HUES48 (cell line): ENCODE measurements at regions not wholly inside any gene's neighbourhood (a gene's known extent, or its start where the extent isn't known, plus 50 kb on each side); places are given as distances from the start of the nearest gene placed in this dataset.

Experiments
- H3K27ac ChIP-seq: one replicate; pipeline ENCODE4 v1.7.0; 2013; ENCODE audit warnings: low read depth, low read length, inconsistent platforms
- H3K27me3 ChIP-seq: 2 replicates; pipeline ENCODE4 v1.6.1; 2013; ENCODE audit warnings: mild to moderate bottlenecking, low read length; ENCODE audit not compliant: control insufficient read depth, insufficient read depth
- H3K36me3 ChIP-seq: 2 replicates; pipeline ENCODE4 v1.6.1; 2013; ENCODE audit warnings: low read length; ENCODE audit not compliant: control insufficient read depth, insufficient read depth
- H3K4me1 ChIP-seq: 2 replicates; pipeline ENCODE4 v1.6.1; 2013; ENCODE audit warnings: mild to moderate bottlenecking, low read length; ENCODE audit not compliant: control insufficient read depth, insufficient read depth
- H3K4me3 ChIP-seq: 2 replicates; pipeline ENCODE4 v1.5.1; 2013; ENCODE audit warnings: mild to moderate bottlenecking, low read depth, low read length
- H3K9ac ChIP-seq: 2 replicates; pipeline ENCODE4 v1.6.1; 2013; ENCODE audit warnings: mild to moderate bottlenecking, low read depth, low read length, moderate library complexity
- H3K9me3 ChIP-seq: 2 replicates; pipeline ENCODE4 v1.6.1; 2013; ENCODE audit warnings: low read length; ENCODE audit not compliant: control insufficient read depth, insufficient read depth

DNA sequence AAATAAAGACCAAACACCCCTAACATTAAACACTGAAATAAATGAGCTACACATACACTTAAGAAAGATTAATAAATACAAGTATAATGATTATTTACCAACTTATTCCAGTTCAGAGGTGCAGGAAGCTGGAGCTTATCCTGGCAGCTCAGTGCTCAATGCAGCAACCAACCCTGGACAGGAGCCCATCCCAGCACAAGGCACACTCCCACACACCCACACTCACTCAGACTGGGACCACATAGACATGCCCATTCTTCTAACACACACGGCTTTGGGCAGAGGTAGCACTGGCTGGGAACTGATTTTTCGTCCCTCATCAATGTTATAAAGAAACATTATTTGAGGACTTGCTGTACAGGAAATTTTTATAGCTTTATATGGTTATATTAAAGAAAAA is 797.4 kb downstream of the RPS29 start:
- Histone ChIP-seq H3K9me3 (no peaks in the 10 kb centered on the region), H3K36me3 (no peaks in the 10 kb centered on the region), H3K9ac (no peak overlapping the region), H3K4me3 (no peak overlapping the region), H3K4me1 (no peaks in the 10 kb centered on the region), H3K27me3 (no peaks in the 10 kb centered on the region), H3K27ac (no peak overlapping the region)

DNA sequence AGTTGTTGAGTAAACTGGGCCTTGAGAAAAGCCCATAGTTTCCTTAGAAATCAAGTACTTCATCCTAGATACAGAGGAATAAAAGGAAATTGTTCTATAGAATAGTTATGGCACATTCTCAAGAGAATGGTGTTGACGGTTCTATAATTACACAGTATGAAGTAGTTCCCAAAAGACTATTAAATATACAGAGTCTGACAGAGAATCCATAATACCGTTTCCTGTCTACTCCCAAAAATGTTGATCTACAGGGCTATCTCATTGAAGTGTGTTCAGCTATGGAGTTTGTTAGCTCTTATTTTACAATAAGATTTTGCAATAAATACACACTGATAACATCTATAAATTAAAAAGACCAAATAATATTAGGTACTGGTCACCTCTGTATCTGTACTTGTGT is 799.7 kb downstream of the RPS29 start:
- no peaks in the 10 kb centered on the region for H3K4me1 ChIP-seq
- no peak overlapping the region for H3K4me3 ChIP-seq
- no peaks in the 10 kb centered on the region for H3K9me3 ChIP-seq

DNA sequence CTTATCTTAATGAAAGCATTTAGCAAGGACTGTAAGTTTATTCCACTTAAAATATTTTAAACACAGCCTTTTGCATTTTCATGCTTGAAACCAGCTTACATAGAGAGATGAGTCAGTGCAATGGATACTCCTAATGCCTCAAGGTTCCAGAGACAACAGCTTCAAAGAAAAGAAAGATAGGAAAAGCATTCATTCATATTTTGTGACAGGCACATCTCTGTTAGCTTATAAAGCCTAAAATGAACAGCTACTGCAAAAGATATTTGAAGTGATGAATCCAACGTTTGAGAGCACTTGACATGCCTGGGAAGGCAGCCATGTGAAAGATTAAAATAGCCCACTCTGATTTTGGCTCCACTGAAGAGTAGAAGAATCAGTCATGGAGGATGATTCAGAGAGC is 814.5 kb downstream of the RPS29 start:
- no peaks in the 10 kb centered on the region for H3K36me3 ChIP-seq
- peaks cover 4% of the 10 kb centered on the region; the same call in 1 of the 2 replicates for H3K9me3 ChIP-seq
- H3K27me3 ChIP-seq: no peaks in the 10 kb centered on the region
- H3K27ac ChIP-seq: no peak overlapping the region
- no peak overlapping the region for H3K4me3 ChIP-seq
- H3K9ac ChIP-seq: no peak overlapping the region
- H3K4me1 ChIP-seq: 0 out of 2 replicates have a peak, but pooled peaks cover 5% of the 10 kb centered on the region

More for the DNA sequence above, 799.7 kb downstream of the RPS29 start:
- no peak overlapping the region for H3K9ac ChIP-seq
- H3K36me3 ChIP-seq: no peaks in the 10 kb centered on the region
- H3K27ac ChIP-seq: no peak overlapping the region
- H3K27me3 ChIP-seq: no peaks in the 10 kb centered on the region

DNA sequence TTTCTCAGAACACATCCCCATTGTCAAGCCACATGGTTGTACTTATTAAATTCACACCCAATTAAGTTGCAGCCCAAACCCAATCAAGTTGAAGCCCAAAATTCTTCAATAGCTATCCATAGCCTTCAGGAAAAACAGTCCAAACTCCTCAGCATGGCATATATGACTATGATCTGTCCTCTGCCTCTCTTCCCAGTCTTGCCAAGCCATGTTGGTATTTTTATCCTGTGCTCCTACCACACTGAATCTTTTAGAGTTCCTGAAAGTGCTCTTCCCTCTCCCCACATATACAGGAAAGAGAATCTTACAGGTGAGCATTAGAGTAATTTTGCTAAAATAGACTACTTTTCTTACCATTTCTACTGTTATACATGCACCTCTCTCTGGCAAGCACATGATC is 834.9 kb downstream of the RPS29 start:
- no peaks in the 10 kb centered on the region for H3K36me3 ChIP-seq
- H3K4me3 ChIP-seq: no peak overlapping the region
- H3K9me3 ChIP-seq: no peaks in the 10 kb centered on the region
- H3K27me3 ChIP-seq: no peaks in the 10 kb centered on the region
- H3K4me1 ChIP-seq: peaks cover 11% of the 10 kb centered on the region; the same call in 1 of the 2 replicates
- no peak overlapping the region for H3K27ac ChIP-seq
- H3K9ac ChIP-seq: no peak overlapping the region

DNA sequence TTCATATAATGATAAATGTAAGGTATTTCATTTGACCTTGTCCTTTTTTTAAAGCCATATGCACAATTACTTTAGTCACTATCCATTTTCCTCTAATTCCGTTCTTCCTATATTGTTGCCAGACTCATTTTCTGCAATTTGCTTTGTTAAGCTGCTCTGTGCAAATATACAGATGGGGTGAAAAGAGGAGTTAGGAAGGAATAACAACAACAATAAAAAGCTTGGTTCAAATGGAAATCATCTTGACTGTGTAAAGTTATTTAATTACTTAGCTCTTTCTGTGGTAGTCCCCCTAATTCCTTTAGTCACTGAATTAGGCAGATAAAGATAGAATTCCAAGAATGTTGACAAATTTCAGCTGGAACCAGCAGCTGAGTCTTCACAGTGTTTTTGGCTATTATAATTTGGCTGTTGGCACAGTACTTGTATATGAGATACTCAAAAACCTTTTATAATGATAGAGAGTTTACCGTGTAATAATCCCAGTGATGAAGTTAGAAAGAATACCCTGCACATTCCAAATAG is 838.0 kb downstream of the RPS29 start:
- H3K4me1 ChIP-seq: peaks cover 11% of the 10 kb centered on the region; the same call in 1 of the 2 replicates
- no peak overlapping the region for H3K9ac ChIP-seq
- no peak overlapping the region for H3K4me3 ChIP-seq
- H3K27me3 ChIP-seq: no peaks in the 10 kb centered on the region
- no peaks in the 10 kb centered on the region for H3K9me3 ChIP-seq
- H3K27ac ChIP-seq: no peak overlapping the region
- no peaks in the 10 kb centered on the region for H3K36me3 ChIP-seq

DNA sequence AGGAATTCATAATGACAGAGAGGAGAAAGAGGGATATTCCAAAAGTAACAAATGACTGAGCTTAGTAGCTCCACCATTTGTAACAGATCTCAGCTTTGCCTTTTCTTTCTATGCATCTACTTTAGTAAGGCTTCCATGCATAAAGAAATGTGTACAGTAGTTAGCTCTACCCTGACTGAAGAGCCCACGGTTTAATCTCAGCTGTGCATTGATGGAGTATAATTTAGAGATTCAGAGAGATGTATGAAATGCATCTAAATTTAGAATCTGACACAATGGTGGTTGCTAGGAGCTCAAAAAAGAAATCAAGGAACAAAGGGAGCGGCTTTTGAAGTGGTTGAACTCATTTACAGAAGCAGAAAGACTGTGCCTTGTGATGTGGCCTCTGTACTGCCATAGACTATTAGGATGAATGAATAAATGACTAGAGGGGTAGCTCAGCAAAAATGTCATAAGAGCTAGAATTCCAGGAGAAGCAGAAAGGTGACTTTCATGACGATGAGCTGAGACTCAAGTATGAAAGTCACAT is 838.6 kb downstream of the RPS29 start:
- Histone ChIP-seq H3K4me3 (no peak overlapping the region), H3K27me3 (no peaks in the 10 kb centered on the region), H3K4me1 (peaks cover 11% of the 10 kb centered on the region; the same call in 1 of the 2 replicates), H3K27ac (no peak overlapping the region), H3K9me3 (no peaks in the 10 kb centered on the region), H3K36me3 (no peaks in the 10 kb centered on the region), H3K9ac (no peak overlapping the region)

DNA sequence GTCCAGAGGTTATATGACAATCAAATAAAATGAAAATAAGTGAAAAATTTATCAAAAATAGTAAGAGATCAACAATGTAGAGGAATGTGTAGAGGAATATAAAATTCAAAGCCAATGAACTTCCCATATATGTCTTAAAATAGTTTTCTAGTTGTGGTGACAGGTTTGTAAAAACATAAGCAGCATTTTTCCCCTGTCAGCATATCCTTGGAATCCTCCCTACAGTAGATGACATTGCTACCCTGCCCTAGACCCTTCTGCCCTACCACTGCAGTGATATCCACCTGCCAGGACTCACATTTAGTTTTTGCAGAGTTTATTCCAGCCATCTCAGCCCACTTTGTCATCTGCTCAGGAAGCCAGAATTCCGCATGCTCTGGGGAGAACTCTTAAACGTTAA is 842.0 kb downstream of the RPS29 start:
- Histone ChIP-seq H3K4me3 (no peak overlapping the region), H3K4me1 (peaks cover 11% of the 10 kb centered on the region; the same call in 1 of the 2 replicates), H3K36me3 (no peaks in the 10 kb centered on the region), H3K27me3 (no peaks in the 10 kb centered on the region), H3K9me3 (no peaks in the 10 kb centered on the region), H3K27ac (no peak overlapping the region), H3K9ac (no peak overlapping the region)

DNA sequence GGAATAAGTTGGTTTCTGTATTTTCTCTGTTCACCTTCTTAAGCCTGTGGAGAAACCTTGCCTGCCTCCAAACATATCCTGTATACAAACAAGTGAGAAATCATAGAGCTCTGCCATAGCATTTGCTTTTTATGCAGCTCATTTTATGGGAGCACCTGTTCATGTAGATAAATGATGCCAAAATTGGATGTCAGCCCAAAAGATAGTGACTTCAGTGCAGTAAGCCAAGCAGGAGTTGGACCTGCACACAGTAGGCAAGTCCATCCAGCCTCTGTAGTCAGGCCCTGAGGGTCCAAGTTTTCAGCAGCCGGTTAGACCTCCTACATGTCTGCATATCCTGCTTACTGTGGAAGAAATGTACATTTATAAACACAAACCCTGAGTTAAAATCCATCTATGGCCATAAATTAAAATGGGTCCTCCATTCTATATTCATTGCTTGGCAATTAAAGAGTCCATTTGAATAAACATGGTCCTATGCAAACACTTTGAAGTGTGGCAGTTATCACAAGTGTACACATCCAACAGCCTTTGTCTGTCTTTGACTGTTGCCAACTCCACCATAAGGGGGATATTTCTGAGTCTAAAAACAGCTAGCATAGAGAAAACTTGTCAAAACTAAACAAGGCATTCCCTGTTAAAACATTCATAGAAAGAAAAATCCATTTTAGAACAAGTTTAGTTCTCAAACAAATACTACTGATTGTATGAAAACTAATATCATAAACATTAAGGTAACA is 847.8 kb downstream of the RPS29 start:
- no peak overlapping the region for H3K4me3 ChIP-seq
- no peak overlapping the region for H3K27ac ChIP-seq
- H3K4me1 ChIP-seq: no peaks in the 10 kb centered on the region
- no peak overlapping the region for H3K9ac ChIP-seq
- H3K9me3 ChIP-seq: peaks cover 24% of the 10 kb centered on the region
- no peaks in the 10 kb centered on the region for H3K36me3 ChIP-seq
- H3K27me3 ChIP-seq: no peaks in the 10 kb centered on the region

DNA sequence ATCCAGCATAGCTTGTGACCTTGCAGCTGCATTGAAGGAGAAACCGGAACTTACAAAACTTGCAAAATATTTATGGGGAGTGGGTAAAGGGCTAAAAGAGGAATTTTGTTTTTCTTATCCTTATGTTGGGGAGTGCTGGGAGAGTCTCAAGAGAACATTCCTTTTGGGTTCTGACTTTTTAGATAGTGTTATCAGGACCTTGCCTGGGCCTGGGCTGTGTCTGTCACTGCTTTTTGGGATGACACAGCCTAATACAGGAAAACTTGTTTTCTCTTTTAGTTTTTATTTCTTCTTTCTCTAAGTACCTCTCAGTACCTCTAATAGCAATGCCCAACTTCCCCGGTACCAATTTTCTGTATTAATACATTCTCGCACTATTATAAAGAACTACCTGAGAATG is 850.6 kb downstream of the RPS29 start:
- no peaks in the 10 kb centered on the region for H3K4me1 ChIP-seq
- no peak overlapping the region for H3K27ac ChIP-seq
- H3K9ac ChIP-seq: no peak overlapping the region
- H3K9me3 ChIP-seq: peaks cover 28% of the 10 kb centered on the region
- H3K27me3 ChIP-seq: no peaks in the 10 kb centered on the region
- no peaks in the 10 kb centered on the region for H3K36me3 ChIP-seq
- no peak overlapping the region for H3K4me3 ChIP-seq

DNA sequence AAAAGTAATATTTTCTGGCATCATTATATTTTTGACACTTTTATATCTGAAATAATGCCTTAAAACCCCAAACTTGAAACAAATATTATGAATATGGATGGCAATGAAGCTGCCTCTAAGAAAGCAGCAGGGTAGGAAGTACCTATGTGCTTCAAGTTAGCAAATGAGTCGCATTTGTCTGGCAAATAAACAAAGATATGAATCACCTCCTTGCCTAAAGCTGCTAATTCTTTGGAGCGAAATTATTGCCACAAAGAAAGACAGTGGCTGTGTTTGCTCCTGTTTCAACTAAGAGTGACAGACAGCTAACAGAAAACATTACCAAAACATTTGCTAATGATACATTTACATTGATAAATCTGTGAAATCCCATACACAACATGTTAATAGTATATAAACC is 854.9 kb downstream of the RPS29 start:
- peaks cover 28% of the 10 kb centered on the region for H3K9me3 ChIP-seq
- no peak overlapping the region for H3K4me3 ChIP-seq
- H3K4me1 ChIP-seq: peaks cover 2% of the 10 kb centered on the region
- H3K36me3 ChIP-seq: no peaks in the 10 kb centered on the region
- no peaks in the 10 kb centered on the region for H3K27me3 ChIP-seq
- no peak overlapping the region for H3K27ac ChIP-seq
- no peak overlapping the region for H3K9ac ChIP-seq

DNA sequence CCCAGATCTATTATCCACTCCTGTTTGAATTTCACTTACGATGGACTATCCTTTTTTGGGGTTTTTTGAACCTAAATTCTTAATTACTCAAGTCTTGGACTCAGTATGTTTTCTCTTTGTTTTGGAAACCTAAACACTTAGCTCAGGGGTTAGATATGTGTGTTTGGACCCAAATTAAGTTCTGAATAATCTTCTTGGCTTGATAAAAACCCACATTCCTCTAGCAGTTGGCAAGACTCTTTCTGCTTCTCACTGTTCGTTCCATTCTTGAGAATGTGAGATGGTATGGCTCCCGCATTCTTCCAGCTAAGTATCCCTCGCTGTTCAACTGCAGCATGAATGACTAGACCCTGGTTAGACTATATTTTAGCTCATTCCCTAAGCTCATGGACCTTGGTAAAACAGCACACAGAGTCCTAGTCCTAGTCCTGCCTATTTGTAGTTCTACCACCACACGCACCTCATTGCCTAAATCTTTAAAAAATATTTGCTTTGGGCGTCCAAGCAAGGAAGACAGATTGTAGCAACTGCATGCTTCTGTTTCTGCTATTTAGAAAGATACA is 860.0 kb downstream of the RPS29 start:
- Histone ChIP-seq H3K36me3 (no peaks in the 10 kb centered on the region), H3K27me3 (no peaks in the 10 kb centered on the region), H3K9me3 (no peaks in the 10 kb centered on the region), H3K4me1 (peaks cover 28% of the 10 kb centered on the region), H3K4me3 (no peak overlapping the region), H3K9ac (no peak overlapping the region), H3K27ac (no peak overlapping the region)
